Stimulated activated CD4-positive, alpha-beta T cell treated with anti-CD3 and anti-CD28 coated beads, TNF-alpha, amount 100 ng/mL, for 1 hour (primary cell): ENCODE measurements at regions not wholly inside any gene's neighbourhood (a gene's known extent, or its start where the extent isn't known, plus 50 kb on each side); places are given as distances from the start of the nearest gene placed in this dataset.
"Not testable (repeated sequence)": the region's sequence is repeated elsewhere in the genome, so short reads cannot be mapped to it uniquely, and the experiment has no call there.

ENCODE experiments used
- DNase-seq, 3 donors: peaks; one replicate each; pipeline ENCODE4 v3.0.0-alpha.2; 2020; ENCODE audit warnings: low read depth in 3 of 3, low spot score in 1 of 3

DNA sequence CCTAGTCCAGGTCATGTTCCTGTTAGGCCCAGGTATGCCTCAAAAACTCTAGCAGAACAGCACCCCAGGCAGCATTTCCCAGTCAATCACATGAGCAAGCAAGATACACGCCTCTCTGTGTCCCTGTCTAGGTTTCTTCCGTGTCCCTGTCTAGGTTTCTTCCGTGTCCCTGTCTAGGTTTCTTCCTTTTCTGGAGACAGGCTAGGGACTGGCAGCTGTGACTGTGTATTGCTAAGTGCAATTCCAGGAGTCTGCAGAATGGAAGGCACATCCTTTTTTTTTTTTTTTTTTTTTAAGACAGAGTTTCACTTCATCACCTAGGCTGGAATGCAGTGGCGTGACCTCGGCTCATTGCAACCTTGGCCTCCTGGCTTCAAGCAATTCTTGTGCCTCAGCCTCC, 77.6 kb downstream of the SETD4 start:
- DNase-seq, result no peak

DNA sequence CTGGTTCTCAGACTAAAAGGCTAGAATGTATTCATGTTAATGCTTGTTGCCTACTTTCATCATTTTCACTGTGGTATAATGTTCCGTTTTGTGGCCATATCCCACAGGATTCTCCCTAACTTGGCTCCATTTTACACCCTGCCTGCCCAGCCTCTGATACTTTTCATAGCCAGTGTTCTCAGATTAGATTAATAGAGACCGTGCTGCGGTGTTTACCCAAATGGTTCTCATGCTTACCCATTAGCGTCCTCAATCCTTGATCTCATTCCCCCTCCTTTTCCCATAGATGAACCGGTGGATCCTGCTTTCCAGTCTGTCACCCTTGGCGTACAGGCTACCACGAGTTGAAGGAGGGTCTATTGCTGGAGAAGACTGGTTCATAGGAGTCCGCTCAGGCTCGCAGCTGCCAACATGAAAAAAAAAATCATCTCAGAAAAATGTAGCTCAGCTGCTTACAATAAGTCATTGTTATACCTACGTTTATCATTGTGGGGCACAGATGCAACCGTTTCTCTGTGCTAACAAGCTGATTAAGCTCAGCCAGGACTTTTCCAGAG, 78.7 kb downstream of the SETD4 start:
- no peak for DNase-seq

DNA sequence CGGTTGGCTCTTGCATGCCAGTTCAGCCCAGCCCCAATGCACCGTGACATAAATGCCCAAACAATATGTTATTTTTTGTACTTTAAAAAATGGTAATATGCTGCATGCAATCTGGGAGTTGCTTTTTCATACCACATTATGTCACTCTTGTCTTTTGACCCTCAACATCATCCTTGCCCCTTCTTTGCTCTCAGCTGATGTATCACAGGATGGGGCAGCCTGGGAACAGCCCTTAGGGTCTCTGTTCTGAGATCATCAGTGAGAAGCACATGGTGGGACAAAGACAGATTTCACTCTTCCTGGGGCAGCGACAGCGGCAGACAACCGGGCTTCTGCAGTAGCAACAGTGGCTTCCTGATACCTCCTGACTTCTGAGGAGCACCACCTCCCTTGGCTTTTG, 79.5 kb downstream of the SETD4 start:
- DNase-seq, result no peak

DNA sequence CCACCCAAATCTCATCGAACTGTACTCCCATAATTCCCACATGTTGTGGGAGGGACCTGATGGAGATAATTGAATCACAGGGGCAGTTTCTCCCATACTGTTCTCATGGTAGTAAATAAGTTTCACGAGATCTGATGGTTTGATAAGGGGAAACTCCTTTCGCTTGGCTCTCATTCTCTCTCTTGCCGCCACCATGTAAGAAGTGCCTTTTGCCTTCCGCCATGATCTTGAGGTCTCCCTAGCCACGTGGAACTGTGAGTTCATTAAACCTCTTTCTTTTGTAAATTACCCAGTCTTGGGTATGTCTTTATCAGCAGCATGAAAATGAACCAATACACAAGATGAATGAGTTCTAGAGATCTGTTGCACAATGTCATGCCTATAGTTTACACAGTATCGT, 82.5 kb downstream of the SETD4 start:
- not testable (repeated sequence) for DNase-seq

DNA sequence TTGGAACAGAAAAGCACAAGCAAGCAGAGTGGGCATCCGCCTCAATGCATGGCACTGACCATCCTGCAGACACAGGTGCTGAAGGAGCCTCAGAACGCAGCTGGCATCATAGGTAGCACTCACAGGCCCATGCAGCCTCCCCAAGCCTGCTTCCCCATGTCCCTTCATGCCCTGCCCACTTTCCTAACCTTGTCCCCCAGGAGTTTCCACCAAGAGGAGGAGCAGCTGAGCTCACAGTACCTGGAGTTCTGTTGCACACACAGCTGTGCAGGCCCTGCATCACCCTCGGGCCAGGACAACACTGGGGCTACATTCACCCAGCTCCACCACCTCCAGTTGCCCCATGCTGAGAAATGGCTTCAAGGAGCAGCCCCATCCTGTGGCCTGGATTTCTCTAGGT, 83.4 kb downstream of the SETD4 start:
- no peak for DNase-seq

DNA sequence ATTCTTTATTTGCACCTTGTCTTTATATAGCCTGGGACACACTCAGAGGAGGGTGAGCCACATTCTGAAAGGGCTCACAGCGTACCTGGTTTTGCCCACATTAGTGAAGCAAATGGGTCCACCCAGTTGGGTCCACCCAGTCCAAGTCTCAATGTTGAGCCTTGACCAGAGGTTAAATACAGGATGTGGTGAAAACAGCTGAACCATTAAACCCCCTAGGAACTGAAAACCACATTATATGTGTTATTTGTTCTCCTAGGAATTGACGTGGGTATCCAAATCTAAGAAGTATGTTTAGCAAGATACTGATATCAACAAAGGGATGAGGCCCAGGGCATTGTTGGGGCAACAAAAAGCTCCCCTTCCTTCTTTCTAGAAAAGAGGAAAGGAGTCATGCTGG, 83.8 kb downstream of the SETD4 start:
- DNase-seq, result no peak

DNA sequence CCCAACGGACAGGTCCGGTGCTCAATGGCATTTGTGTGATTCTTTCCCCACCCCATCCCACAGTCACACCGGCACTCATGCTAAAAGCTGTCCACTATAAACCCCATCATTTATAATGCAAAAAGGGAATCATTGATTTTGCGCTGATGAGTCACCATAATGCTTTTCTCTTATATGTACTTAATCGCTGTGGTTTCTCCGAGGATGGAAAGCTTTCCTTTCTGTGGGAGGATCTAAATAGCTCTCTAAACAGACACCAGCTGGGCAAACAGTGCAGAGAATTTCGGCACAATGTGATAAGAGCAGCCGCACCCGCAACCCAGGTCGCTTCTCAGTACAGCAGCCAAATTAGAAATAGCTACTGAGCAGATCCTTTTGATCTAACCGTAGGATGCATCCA, 85.6 kb downstream of the SETD4 start:
- no peak for DNase-seq

DNA sequence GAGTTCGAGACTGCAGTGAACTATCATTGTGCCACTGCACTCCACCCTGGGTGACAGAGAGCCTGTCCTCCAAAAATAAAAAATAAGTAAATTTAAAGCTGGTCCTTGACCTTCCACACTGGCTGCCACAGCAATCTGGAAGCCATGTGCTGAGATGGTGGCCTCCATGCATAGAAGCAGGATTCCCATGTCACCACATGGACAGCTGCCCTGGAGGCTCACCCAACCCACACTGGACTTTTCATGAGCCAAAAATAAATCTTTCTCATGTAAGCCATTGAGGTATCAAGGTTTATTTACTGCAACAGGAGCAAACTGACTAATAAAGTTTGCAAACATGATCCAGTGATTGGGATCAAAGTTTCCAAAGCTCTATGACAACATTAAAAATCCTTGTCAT, 88.5 kb downstream of the SETD4 start:
- no peak for DNase-seq

DNA sequence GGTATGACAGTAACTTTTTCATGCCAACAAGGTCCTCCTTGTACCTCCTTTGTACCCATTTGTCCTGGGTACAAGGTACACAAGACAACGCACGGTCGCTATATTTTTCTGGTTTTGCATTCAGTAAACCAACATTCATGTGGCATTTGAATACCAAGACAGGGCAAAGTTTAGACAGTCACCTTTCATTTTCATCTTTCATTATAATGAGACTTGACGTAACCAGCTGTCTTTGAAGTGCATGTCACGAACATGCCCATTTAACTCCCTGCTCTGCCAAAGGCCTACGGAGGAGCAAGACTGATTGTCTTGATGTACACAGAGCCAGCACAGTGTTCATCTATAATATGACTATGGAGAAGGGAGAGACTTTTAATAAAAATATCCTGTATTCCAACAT, 91.0 kb downstream of the SETD4 start:
- no peak for DNase-seq

DNA sequence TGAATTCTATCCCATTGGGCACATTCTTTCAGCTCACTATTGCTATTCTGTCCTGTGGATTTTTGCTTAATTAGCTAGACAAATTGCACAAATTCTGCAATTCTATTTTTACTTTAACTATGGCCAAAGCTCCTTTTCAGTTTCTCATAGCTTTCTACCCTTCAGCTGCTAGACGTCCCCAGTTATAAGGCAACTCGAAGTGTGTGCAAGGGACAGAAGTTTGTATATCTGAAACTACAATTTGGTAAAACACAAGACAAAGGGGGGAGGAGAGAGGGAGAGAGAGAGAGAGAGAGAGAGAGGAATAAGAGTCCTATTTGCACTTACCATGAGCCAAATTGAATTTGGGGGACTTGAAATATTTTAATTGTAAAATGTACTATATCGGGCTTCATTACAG, 91.8 kb downstream of the SETD4 start:
- DNase-seq, result no peak

DNA sequence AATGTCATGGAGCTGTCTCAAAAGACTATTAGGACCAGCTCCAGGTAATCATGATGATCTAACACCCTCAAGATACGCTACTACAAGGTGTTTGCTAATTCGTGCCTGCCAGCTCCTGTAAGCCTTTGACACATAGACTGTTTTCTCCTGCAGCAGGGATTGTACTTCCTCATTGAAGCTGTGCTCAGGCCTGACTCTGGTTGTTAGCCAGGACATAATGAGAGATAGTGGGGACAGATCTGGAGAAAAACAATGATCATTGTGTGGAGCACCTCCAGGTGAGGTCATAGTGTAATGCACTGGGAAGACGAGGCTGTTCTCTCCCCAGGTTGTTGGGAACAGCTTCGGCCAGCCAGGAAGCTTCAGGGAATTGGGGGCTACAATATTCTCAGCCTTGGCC, 94.6 kb downstream of the SETD4 start:
- no peak for DNase-seq

DNA sequence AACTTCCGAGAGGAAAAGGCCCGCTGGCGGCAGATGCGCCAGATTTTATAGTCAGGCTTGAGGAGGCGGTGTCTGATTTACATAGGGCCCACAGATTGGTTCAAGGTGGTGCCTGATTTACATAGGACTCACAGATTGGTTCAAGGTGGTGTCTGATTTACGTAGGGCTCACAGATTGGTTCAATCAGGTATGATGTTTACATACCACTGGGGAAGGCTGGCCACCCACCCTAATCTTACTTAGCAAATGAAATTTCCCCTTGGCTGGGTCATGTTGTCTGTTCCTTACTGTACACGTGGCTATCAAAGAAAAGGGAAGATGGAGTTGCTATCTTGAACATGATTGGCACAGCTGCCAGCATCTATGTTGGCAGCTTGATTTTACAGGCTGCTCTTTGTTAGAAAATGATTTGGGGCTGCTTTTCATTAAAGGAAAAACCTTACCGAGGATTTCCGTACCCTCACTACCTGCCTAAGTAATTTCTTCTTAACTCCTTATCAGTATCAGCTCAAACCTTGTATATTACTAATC, 96.3 kb downstream of the SETD4 start:
- no peak for DNase-seq

DNA sequence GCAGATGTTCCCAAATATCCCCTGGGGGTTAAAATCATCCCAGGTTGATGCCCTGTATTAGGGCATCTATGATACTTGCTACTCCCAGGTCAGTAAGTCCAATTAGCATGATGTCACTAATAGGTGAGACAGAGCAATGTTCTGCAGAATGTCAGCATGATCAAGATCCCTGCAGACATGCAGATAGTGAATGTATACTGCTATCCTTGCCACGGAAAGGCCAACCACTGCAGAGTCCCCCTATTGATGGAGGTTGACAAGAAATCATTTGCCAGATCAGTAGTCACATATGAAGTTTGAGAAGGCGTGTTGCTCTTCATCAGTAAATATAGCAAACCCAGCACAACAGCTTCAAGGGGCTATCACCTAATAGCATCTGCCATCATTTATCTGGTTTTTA, 97.4 kb downstream of the SETD4 start:
- no peak for DNase-seq

DNA sequence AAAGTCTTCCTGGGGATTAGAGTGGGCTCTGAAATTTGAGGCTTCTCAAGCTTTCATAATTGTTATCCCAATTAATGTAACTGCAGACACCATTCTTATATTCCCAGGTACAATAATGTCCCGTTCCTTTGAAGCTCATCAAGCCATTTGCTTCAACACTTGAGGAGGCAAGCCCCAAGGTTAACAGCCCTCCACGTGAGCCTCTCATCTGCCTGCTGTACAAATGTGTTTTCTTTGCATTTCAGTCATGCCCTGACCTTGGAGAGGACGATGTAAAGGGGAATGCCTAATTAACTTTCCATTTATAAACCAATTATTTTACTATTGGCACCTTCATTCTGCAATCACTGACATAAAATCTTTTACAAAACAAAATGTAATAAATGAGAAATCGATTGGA, 106.3 kb downstream of the SETD4 start:
- DNase-seq, result no peak

DNA sequence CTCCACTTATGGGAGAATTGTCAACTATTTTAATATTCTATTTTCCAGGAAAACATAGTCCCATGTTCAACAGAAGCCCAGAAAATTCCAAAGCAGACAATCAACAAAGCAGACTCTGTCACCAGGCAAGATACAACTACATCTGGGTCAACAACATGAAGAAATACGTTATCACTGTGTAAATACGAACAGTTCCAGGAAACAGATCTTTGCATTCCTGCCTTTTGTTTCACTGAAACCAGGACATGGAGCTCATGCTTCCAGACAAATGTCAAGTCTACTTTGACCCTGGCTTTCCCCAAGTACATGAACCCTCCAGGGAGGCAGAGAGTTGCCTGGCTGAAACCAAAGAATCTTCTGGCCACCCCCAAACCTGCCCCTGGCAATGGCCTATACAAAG, 106.7 kb downstream of the SETD4 start:
- DNase-seq, result no peak

DNA sequence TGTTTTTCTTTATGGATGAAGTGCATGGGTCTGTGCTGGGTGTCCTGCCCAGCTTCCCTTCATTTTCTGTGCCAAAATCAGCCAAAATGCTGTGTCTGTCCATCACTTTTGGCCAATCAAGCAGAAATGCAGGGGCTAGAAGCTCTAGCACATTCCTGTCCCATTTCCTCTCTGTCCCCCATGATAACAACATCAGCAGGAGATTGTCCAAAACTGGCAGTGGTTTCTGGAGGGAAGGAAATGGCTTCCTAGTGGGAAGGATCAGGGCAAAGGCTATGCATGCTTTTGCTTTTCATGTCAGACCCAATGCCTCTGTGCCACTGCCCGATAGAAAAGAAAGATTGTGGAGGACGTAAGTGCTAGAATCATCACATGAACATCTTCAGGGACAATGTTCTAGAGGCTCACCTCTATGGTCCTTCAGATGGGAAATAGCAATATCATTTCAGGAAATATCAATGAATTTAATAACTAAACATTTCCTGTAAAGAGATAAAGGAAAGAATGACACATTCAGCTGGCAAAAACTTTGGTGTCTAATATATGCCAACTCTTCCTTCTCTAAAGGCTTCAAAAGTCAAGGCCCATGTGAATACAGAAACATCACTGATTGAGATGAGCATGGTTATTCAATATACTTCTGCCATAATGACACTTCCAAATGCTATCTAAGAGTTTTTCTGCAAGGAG, 107.5 kb downstream of the SETD4 start:
- DNase-seq, result no peak

DNA sequence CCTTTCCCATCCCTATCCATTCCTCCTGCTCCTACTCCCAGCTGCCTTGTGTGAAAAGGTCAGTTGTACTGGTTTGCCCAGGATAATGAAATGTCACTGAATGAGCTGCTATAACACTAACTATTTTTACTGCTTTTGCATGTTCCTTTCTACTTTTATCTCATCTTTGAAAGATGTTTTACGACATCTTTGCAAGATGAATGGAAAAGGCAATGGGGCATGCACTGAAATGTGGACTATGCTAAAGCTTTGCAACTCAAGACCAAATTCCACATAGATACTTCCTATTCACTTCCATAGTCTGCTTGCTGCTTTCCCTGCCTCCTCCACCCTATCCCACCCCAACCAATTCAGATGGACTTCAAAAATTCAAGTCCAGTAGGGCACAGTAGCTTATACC, 111.3 kb downstream of the SETD4 start:
- DNase-seq, result no peak

DNA sequence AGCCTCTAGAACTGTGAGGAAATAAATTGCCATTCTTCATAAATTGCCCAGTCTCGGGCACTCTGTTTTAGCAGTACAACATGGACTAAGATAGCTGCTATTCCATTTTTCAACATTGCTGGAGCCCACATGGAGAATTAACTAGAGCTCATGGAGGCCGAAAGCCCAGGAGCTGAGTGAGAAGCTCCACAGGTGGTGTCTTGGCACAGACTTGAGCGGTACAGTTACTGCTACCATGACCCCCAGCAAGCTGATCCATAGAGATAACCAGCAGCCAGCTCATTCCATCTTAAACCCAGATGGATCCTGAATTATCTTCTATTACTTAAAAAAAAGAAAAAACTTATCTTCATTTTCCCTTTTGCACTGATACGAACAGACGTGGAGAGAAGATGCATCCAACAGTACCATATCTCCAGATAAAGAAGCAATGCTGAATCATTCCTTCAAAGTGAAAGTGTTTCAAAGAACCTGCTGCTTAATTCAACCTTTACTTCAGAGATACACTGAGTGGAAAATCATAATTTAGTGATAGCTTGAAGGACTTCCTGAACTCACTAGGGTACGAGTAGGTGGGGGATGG, 115.1 kb downstream of the SETD4 start:
- DNase-seq, result no peak

DNA sequence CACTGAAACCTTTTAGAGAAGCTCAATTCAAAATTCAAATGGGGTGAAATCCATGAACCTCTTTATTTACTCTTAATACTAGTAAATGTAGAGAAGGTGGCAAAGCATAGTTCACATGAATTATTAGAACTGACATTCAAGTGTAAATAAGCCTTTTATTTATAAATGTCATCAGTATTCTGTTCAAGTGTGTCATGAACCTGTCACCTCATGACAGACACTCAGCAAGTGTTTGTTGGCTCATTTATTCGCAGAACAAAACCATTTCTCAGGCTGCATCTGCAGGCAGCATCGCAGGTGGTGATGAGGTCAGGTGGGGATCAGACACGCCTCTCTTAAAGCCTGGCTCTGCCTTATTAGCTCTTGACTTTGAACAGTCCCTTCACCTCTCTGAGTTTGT, 116.6 kb downstream of the SETD4 start:
- DNase-seq, result no peak

DNA sequence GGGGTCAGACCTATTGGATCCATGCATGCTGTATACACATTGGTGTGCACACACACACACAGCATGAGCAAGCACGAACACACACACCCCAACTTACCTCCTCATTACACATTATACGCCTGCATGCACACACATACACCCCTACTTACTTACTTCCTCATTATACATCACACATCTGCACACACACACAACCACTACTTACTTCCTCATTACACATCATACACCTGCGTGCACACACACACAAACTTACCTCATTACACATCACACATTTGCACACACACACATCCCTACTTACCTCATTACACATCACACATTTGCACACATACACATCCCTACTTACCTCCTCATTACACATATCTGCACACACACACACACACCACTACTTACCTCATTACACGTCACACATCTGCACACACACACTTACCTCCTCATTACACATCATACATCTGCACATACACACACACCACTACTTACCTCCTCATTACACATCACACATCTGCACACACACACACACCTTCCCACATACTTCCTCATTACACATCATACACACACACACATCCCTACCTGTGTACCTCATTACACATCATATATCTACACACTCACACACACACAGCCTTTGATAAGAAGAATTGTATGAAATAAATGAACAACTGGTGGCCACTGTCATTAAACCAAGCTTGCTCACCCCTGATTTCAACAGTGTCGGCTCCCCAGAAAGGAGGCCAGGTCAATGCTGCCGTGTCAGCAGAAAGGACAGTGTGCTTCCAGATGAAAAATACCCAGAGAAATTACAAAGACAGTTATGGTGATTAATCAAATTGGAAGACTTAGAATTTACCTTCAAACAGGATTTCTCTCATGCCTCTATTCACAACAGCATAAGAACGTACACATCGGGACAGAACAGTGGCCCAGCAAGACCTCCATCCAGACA, 117.8 kb downstream of the SETD4 start:
- DNase-seq, result no peak

DNA sequence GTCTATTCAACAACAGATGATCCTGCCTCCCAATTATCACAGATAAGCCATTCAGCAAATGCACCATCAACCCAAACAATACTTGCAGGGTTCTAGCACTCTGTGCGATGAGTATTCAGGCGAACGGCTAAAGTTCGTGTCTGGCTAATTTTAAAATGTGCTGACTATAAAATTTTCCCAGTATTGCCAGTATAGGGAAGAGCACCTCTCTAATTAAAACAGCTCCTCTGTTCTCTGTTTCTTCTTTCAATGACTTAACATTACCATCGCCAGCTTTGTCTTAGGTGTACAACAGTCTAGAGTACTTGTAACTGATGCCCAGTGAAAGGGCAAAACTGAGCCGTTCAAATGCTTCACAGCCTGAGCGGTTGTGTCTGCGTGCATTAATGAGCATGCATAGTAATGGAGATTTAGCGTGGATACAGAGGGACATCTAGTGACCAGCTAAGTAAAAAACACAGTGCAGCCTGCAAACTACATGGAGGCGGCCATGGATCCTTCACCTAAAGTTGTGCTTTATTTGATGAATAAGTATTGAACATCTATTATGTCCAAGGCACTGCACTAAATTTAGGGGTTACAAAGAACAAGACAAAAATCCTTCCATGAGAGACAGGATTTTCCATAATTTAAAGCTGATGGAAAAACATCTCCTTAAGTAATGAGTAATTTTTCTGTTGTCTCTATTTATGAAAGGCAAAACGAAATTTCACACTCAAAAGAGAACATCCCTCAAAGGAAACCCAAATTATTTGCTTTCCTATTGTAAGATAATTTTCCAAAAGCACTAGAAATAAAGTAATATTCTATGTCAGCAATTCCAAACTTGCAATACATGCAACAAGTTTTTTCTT, 120.0 kb downstream of the SETD4 start:
- no peak for DNase-seq
